ENCODE measurements at regions not wholly inside any gene's neighbourhood (a gene's known extent, or its start where the extent isn't known, plus 50 kb on each side); places are given as distances from the start of the nearest gene placed in this dataset.

DNA sequence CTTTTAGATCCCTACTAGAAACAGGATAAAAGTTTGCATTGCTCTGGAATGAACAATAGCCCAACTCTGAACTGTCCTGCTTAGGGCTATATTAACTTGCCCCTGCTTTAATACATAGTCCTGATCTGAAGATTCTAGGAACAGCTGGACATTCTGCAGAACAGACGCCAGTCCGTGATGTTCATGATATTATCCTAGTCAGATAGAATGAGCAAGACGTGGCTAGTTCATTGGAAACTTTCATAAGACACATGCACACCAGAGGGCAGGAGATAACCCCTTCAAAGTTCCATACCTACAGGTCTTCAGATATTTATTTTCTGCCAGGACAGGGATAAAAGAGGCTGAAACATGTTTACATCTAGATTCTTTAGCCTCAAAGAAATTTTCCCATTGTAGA is 75.5 kb upstream of the CLNK start:
- Histone ChIP-seq H3K79me2 (ENCODE audit: insufficient read depth, low read length) (no peaks in the 10 kb centered on the region), H3K36me3 (ENCODE audit: control insufficient read depth in 1 of 2, insufficient read depth in 2 of 2, low read length in 2 of 2) (no peaks in the 10 kb centered on the region), H4K20me1 (ENCODE audit: insufficient read depth) (no peaks in the 10 kb centered on the region), H3K4me2 (ENCODE audit: low read length) (no peak overlapping the region), H3K27me3 (ENCODE audit: insufficient read depth, low read length) (no peaks in the 10 kb centered on the region), H3K27ac (ENCODE audit: low read depth, low read length) (no peak overlapping the region), H2AFZ (ENCODE audit: low read depth, low read length, poor library complexity, severe bottlenecking) (no peak overlapping the region), H3K4me3 (replicated peaks in 1 of 2; ENCODE audit: low read depth in 1 of 2, low read length in 2 of 2) (no peak overlapping the region), H3K9ac (ENCODE audit: low read length) (no peak overlapping the region), H3K9me3 (ENCODE audit: control insufficient read depth in 1 of 2, insufficient read depth in 1 of 2, low read depth in 1 of 2, low read length in 2 of 2) (no peaks in the 10 kb centered on the region), H3K4me1 (ENCODE audit: control insufficient read depth in 1 of 2, insufficient read depth in 2 of 2, low read length in 2 of 2) (peaks cover 0 to 3% of the 10 kb centered on the region in 2 experiments; a peak in 1 of 4 replicates), H3K9me2 (ENCODE audit: insufficient read depth) (no peaks in the 10 kb centered on the region; the same call in 1 of the 2 replicates)
- ChIA-PET CTCF (no interaction called here), RAD21 (ENCODE audit: low non-redundant PET in 1 of 2, low total read pairs in 2 of 2, uncharacterized antibody in 2 of 2, unreplicated experiment in 2 of 2) (no interaction called here), POLR2A (no interaction called here)
- TF ChIP-seq RAD21 (IDR thresholded peaks at IDR 0.05; ENCODE audit: low read depth): peak; percentile 36; the same call in 1 of the 2 replicates
- TF ChIP-seq ELF1 (IDR thresholded peaks at IDR 0.05; ENCODE audit: borderline replicate concordance, low read depth): no peak
- ATAC-seq (no peak), DNase-seq (ENCODE audit: low read depth, low spot score) (no peak)
- intact Hi-C loops (cut with micrococcal nuclease): no loop called here
- BruUV-seq (replicated peaks): no TSS peak

DNA sequence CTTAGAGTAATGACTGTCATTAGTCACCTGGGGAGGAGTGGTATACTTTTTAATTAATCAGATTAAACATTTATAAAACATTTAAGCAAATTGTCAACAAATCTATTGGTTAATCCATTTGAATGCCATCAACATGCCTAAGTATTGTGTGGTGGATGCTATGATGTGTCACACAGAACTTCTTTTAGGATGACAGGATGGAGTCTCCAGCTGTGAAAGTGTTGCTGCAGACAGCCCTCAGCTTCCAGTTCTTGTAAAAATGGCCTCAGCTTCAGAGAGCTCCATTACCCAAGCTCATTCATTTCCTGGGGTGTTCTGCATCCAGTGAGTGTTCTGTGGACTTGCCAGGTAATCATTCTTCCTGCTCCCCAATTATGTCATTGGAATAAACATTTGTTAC is 74.3 kb upstream of the CLNK start:
- intact Hi-C loops (cut with micrococcal nuclease): no loop called here
- Histone ChIP-seq H3K27me3 (ENCODE audit: insufficient read depth, low read length) (no peaks in the 10 kb centered on the region), H3K4me3 (replicated peaks in 1 of 2; ENCODE audit: low read depth in 1 of 2, low read length in 2 of 2) (no peak overlapping the region), H4K20me1 (ENCODE audit: insufficient read depth) (no peaks in the 10 kb centered on the region), H3K9ac (ENCODE audit: low read length) (no peak overlapping the region), H3K9me3 (ENCODE audit: control insufficient read depth in 1 of 2, insufficient read depth in 1 of 2, low read depth in 1 of 2, low read length in 2 of 2) (no peaks in the 10 kb centered on the region), H3K27ac (ENCODE audit: low read depth, low read length) (no peak overlapping the region), H3K79me2 (ENCODE audit: insufficient read depth, low read length) (no peaks in the 10 kb centered on the region), H3K36me3 (ENCODE audit: control insufficient read depth in 1 of 2, insufficient read depth in 2 of 2, low read length in 2 of 2) (no peaks in the 10 kb centered on the region), H3K4me1 (ENCODE audit: control insufficient read depth in 1 of 2, insufficient read depth in 2 of 2, low read length in 2 of 2) (peaks cover 0 to 3% of the 10 kb centered on the region in 2 experiments; a peak in 1 of 4 replicates), H3K9me2 (ENCODE audit: insufficient read depth) (no peaks in the 10 kb centered on the region; the same call in 1 of the 2 replicates), H2AFZ (ENCODE audit: low read depth, low read length, poor library complexity, severe bottlenecking) (no peak overlapping the region), H3K4me2 (ENCODE audit: low read length) (no peak overlapping the region)
- no peak for DNase-seq (ENCODE audit: low read depth, low spot score)
- no peak for TF ChIP-seq POLR2A (IDR thresholded peaks at IDR 0.05; ENCODE audit: borderline replicate concordance, extremely low read depth, insufficient read depth, insufficient read length)
- TF ChIP-seq FOSL1 (IDR thresholded peaks at IDR 0.05; ENCODE audit: low read depth): no peak
- TF ChIP-seq POLR2AphosphoS5 (IDR thresholded peaks at IDR 0.05; ENCODE audit: low read depth, low read length): no peak
- TF ChIP-seq ATF3 (IDR thresholded peaks at IDR 0.05): no peak
- no peak for TF ChIP-seq CTCF (IDR thresholded peaks at IDR 0.05 in 2 of 3, conservative IDR thresholded peaks at IDR 0.05 in 1 of 3; ENCODE audit: borderline replicate concordance in 1 of 3, insufficient read depth in 1 of 3, low read depth in 2 of 3, low read length in 2 of 3)
- TF ChIP-seq ELF1 (IDR thresholded peaks at IDR 0.05; ENCODE audit: borderline replicate concordance, low read depth): no peak
- no peak for TF ChIP-seq CBX3 (IDR thresholded peaks at IDR 0.05; ENCODE audit: low read depth)
- TF ChIP-seq YY1 (IDR thresholded peaks at IDR 0.05; ENCODE audit: extremely low read depth, insufficient replicate concordance, low read depth, low read length): no peak
- no peak for TF ChIP-seq EGR1 (IDR thresholded peaks at IDR 0.05; ENCODE audit: low read depth)
- no peak for TF ChIP-seq EZH2phosphoT487 (IDR thresholded peaks at IDR 0.05; ENCODE audit: borderline replicate concordance)
- ChIA-PET RAD21 (ENCODE audit: low non-redundant PET in 1 of 2, low total read pairs in 2 of 2, uncharacterized antibody in 2 of 2, unreplicated experiment in 2 of 2) (no interaction called here), POLR2A (no interaction called here), CTCF (no interaction called here)
- BruUV-seq (replicated peaks): no TSS peak
- ATAC-seq: no peak
